Liver (tissue), 7 donors: ENCODE measurements at regions not wholly inside any gene's neighbourhood (a gene's known extent, or its start where the extent isn't known, plus 50 kb on each side); places are given as distances from the start of the nearest gene placed in this dataset.
A peak's percentile ranks its signal among the peaks of the same experiment; 100 is the strongest.

Experiments used
- DNase-seq: peaks from one replicate; pipeline ENCODE4 v3.0.0-alpha.2; 2017; ENCODE audit warnings: low spot score
- H3K27ac ChIP-seq, 2 donors: one replicate each; pipeline ENCODE4 v1.7.0; 2013; ENCODE audit warnings: inconsistent platforms in 2 of 2, low read length in 2 of 2, control low read depth in 1 of 2, low read depth in 1 of 2, mild to moderate bottlenecking in 1 of 2
- H3K27me3 ChIP-seq, 4 donors: one replicate each; pipeline versions ENCODE4 v1.6.1 to v1.7.0; 2013; ENCODE audit warnings: low read length in 3 of 4, inconsistent platforms in 1 of 4, mild to moderate bottlenecking in 1 of 4, moderate library complexity in 1 of 4; ENCODE audit not compliant: control insufficient read depth in 4 of 4, insufficient read depth in 4 of 4
- H3K36me3 ChIP-seq, 4 donors: one replicate each; pipeline versions ENCODE4 v1.6.1 to v1.7.0; 2013; ENCODE audit warnings: low read length in 3 of 4, mild to moderate bottlenecking in 3 of 4, low read depth in 1 of 4, moderate library complexity in 1 of 4; ENCODE audit not compliant: control insufficient read depth in 4 of 4, insufficient read depth in 3 of 4
- H3K4me1 ChIP-seq, 4 donors: one replicate each; pipeline versions ENCODE4 v1.6.1 to v1.7.0; 2013; ENCODE audit warnings: low read length in 3 of 4, mild to moderate bottlenecking in 3 of 4, moderate library complexity in 1 of 4; ENCODE audit not compliant: control insufficient read depth in 4 of 4, insufficient read depth in 4 of 4
- H3K4me3 ChIP-seq, 3 donors: one replicate each; pipeline versions ENCODE4 v1.6.1 to v1.7.0; 2013; ENCODE audit warnings: low read length in 3 of 3, control low read depth in 1 of 3, low read depth in 1 of 3, mild to moderate bottlenecking in 1 of 3
- H3K9ac ChIP-seq, 2 donors: one replicate each; pipeline ENCODE4 v1.7.0; 2013; ENCODE audit warnings: low read length in 2 of 2, mild to moderate bottlenecking in 2 of 2, moderate library complexity in 2 of 2, control low read depth in 1 of 2, low read depth in 1 of 2
- H3K9me3 ChIP-seq, 4 donors: one replicate each; pipeline versions ENCODE4 v1.6.1 to v1.7.0; 2013; ENCODE audit warnings: low read length in 3 of 4; ENCODE audit not compliant: control insufficient read depth in 4 of 4
- FOXA1 ChIP-seq: IDR thresholded peaks from 2 replicates; pipeline ENCODE4 v1.6.1; 2016; ENCODE audit warnings: antibody characterized with exemption
- GABPA ChIP-seq, 2 donors: IDR thresholded peaks in 1 of 2; conservative IDR thresholded peaks in 1 of 2; 2 replicates each; pipeline ENCODE4 v1.6.1; 2016; ENCODE audit warnings: antibody characterized with exemption in 2 of 2, mild to moderate bottlenecking in 1 of 2, moderate library complexity in 1 of 2
- HNF4A ChIP-seq, 2 donors: conservative IDR thresholded peaks; 2 replicates each; pipeline ENCODE4 v1.6.1; 2016; ENCODE audit warnings: antibody characterized with exemption in 2 of 2, mild to moderate bottlenecking in 2 of 2
- HNF4G ChIP-seq: IDR thresholded peaks from 2 replicates; pipeline ENCODE4 v1.6.1; 2016; ENCODE audit warnings: antibody characterized with exemption
- JUND ChIP-seq, 2 donors: IDR thresholded peaks; 2 replicates each; pipeline ENCODE4 v1.6.1; 2016; ENCODE audit warnings: antibody characterized with exemption in 2 of 2
- RAD21 ChIP-seq, 2 donors: IDR thresholded peaks; 2 replicates each; pipeline ENCODE4 v1.6.1; 2016; ENCODE audit warnings: antibody characterized with exemption in 2 of 2, mild to moderate bottlenecking in 2 of 2
- RXRA ChIP-seq, 2 donors: IDR thresholded peaks; 2 replicates each; pipeline ENCODE4 v1.6.1; 2017 to 2018; ENCODE audit warnings: antibody characterized with exemption in 2 of 2, mild to moderate bottlenecking in 1 of 2
- TAF1 ChIP-seq: conservative IDR thresholded peaks from 2 replicates; pipeline ENCODE4 v1.6.1; 2016; ENCODE audit warnings: antibody characterized with exemption, mild to moderate bottlenecking
- YY1 ChIP-seq: IDR thresholded peaks from 2 replicates; pipeline ENCODE4 v1.6.1; 2016; ENCODE audit warnings: antibody characterized with exemption, mild to moderate bottlenecking
- WGBS: extraction: QIAGEN DNeasy Blood & Tissue Kit; methylation state at CpG from one replicate; pipeline ENCODE4 v1.1.7; 2013; 5-methylcytosine and 5-hydroxymethylcytosine counted together
- TF ChIP-seq, protein P1 (sequence below): IDR thresholded peaks from 2 replicates; pipeline ENCODE4 v1.6.1; 2016; ENCODE audit warnings: antibody characterized with exemption
- TF ChIP-seq, protein P2 (sequence below): IDR thresholded peaks from 2 replicates; pipeline ENCODE4 v1.6.1; 2016; ENCODE audit warnings: antibody characterized with exemption, mild to moderate bottlenecking
- TF ChIP-seq, protein P3 (sequence below): IDR thresholded peaks from 2 replicates; pipeline ENCODE4 v1.6.1; 2016; ENCODE audit warnings: antibody characterized with exemption
- donor health status: healthy.
- donor health status: healthy.
- donor health status: healthy.
- donor health status: healthy.

DNA sequence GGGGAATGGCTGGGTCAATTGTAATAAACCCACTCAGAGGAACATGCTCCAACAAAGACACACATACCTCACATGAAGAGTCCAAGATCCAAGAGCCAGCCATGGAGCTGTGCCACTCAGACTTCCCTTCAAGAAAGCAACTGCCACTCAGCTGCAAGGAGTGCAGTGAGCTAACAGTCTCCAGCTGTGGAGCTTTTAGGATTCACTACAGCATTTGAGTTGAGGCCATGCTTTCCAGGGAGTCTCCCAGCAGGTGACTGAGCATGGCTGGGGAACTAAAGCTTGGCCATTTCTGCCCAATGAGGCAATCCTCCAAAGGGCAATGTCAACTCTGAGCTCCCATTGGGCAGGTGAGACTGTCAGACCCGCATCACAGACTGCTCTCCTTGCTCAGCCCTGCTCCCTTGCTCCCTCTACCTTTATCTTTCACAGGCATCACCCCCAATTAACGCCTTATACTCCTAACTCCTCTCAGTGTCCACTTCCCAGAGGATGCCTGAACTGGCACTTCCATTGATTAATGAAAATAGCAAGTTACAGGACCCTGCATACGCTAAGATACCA lies 165.3 kb upstream of the CTNNB1 start (continued):
- no peak for TF ChIP-seq TAF1
- TF ChIP-seq RXRA (IDR thresholded peaks at IDR 0.05) = no peak
- TF ChIP-seq HNF4G = no peak

DNA sequence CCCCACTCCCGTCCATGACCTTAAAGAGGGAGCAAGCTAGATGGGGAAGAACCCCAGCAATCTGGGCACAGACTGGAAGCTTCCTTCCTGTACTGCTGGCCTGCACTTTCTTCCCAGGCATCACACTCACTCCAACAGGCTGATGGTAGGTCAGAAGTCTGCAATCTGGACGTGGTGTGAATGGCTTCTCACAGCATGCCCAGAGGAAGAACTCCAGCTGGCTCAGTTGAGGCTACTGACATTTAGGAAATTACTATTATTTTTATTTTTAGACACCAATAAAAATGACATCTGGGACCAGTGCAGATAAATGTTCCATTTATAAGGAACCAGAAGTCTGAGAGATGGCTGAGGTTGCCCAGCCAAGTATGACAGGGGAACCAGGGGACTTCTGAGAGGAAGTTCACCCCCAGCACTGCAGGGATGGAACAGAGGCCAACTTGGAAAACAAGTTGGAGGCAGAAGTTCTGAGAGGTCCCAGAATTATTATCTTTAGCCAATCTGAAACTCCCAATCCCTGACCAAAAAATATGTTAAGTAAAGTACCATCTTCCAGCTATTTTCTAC lies 163.8 kb upstream of the CTNNB1 start:
- 61% methylated on average over 2 of the region's 2 CpGs for WGBS
- Histone ChIP-seq H3K9ac (no peak overlapping the region), H3K27ac (no peak overlapping the region), H3K27me3 (no peaks in the 10 kb centered on the region), H3K4me3 (no peak overlapping the region), H3K4me1 (no peaks in the 10 kb centered on the region), H3K9me3 (no peaks in the 10 kb centered on the region), H3K36me3 (no peaks in the 10 kb centered on the region)
- no peak for DNase-seq
- TF ChIP-seq RAD21 (IDR thresholded peaks at IDR 0.05) (peak in 1 of 2 donors; percentile 5), RXRA (IDR thresholded peaks at IDR 0.05) (no peak)

DNA sequence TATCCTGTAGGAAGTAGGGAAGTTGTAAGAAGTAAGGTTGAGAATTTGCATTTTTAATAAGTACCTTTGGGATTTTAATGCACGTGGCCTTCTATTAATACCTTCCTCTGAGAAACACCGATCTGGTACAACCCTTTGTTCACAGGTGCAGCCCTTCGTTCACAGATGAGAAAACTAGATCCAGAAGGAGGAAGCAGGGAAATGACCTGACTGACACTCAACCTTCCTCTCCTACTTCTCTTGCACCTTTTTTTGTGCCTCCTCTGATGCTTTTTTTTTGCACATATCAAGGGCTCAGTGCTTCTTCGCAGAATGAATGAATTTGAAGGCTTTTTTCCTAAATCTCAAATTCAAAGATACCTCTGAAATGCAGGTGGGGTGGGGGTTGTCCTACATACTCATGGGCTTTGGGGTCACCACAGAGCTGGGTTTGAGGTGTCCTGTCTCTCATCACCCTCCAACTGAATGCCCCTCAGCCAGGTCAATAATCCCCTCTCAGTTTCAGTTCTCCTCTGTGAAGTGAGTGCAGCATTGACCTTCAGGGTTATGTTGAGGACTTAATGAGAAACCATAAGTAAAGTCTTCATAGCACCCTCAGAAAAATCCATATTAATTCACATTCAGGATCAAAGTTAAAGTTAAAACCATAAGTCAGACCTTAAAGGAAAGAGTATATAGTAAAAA lies 161.5 kb upstream of the CTNNB1 start:
- Histone ChIP-seq H3K4me3 (no peak overlapping the region), H3K27ac (no peak overlapping the region), H3K36me3 (no peaks in the 10 kb centered on the region), H3K27me3 (no peaks in the 10 kb centered on the region), H3K9ac (no peak overlapping the region), H3K9me3 (no peaks in the 10 kb centered on the region), H3K4me1 (no peaks in the 10 kb centered on the region)
- TF ChIP-seq RAD21 (IDR thresholded peaks at IDR 0.05) (no peak), JUND (IDR thresholded peaks at IDR 0.05) (no peak), HNF4A (conservative IDR thresholded peaks at IDR 0.05) (no peak), HNF4G (no peak), TAF1 (no peak), GABPA (IDR thresholded peaks at IDR 0.05 in 1 of 2, conservative IDR thresholded peaks at IDR 0.05 in 1 of 2) (no peak), FOXA1 (no peak), YY1 (no peak)
- TF ChIP-seq, protein P1, sequence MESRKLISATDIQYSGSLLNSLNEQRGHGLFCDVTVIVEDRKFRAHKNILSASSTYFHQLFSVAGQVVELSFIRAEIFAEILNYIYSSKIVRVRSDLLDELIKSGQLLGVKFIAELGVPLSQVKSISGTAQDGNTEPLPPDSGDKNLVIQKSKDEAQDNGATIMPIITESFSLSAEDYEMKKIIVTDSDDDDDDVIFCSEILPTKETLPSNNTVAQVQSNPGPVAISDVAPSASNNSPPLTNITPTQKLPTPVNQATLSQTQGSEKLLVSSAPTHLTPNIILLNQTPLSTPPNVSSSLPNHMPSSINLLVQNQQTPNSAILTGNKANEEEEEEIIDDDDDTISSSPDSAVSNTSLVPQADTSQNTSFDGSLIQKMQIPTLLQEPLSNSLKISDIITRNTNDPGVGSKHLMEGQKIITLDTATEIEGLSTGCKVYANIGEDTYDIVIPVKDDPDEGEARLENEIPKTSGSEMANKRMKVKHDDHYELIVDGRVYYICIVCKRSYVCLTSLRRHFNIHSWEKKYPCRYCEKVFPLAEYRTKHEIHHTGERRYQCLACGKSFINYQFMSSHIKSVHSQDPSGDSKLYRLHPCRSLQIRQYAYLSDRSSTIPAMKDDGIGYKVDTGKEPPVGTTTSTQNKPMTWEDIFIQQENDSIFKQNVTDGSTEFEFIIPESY = no peak
- TF ChIP-seq, protein P2, sequence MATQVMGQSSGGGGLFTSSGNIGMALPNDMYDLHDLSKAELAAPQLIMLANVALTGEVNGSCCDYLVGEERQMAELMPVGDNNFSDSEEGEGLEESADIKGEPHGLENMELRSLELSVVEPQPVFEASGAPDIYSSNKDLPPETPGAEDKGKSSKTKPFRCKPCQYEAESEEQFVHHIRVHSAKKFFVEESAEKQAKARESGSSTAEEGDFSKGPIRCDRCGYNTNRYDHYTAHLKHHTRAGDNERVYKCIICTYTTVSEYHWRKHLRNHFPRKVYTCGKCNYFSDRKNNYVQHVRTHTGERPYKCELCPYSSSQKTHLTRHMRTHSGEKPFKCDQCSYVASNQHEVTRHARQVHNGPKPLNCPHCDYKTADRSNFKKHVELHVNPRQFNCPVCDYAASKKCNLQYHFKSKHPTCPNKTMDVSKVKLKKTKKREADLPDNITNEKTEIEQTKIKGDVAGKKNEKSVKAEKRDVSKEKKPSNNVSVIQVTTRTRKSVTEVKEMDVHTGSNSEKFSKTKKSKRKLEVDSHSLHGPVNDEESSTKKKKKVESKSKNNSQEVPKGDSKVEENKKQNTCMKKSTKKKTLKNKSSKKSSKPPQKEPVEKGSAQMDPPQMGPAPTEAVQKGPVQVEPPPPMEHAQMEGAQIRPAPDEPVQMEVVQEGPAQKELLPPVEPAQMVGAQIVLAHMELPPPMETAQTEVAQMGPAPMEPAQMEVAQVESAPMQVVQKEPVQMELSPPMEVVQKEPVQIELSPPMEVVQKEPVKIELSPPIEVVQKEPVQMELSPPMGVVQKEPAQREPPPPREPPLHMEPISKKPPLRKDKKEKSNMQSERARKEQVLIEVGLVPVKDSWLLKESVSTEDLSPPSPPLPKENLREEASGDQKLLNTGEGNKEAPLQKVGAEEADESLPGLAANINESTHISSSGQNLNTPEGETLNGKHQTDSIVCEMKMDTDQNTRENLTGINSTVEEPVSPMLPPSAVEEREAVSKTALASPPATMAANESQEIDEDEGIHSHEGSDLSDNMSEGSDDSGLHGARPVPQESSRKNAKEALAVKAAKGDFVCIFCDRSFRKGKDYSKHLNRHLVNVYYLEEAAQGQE = no peak
- TF ChIP-seq, protein P3, sequence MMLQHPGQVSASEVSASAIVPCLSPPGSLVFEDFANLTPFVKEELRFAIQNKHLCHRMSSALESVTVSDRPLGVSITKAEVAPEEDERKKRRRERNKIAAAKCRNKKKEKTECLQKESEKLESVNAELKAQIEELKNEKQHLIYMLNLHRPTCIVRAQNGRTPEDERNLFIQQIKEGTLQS = no peak
- DNase-seq = no peak
- 91% methylated on average over 4 of the region's 4 CpGs for WGBS
